GM12872 (cell line): ENCODE measurements at regions not wholly inside any gene's neighbourhood (a gene's known extent, or its start where the extent isn't known, plus 50 kb on each side); places are given as distances from the start of the nearest gene placed in this dataset.

Source experiments
- CTCF ChIP-seq: IDR thresholded peaks from 3 replicates; pipeline ENCODE4 v1.5.1; 2011; ENCODE audit warnings: low read depth, mild to moderate bottlenecking, low read length, moderate library complexity; ENCODE audit not compliant: insufficient read depth

GRCh38 chr12:46546634-46547273 is 174.2 kb upstream of the SLC38A2 start:
- no peak for TF ChIP-seq CTCF

- TF ChIP-seq CTCF, result no peak
Measured at GRCh38 chr12:46538976-46539375, 166.4 kb upstream of the SLC38A2 start.

- TF ChIP-seq CTCF, result no peak
Measured at GRCh38 chr12:46537387-46537955, 164.9 kb upstream of the SLC38A2 start.

GRCh38 chr12:46535907-46536306 is 163.3 kb upstream of the SLC38A2 start:
- no peak for TF ChIP-seq CTCF

- TF ChIP-seq CTCF, result no peak
Measured at GRCh38 chr12:46535376-46535775, 162.8 kb upstream of the SLC38A2 start.

GRCh38 chr12:46534327-46534840 is 161.8 kb upstream of the SLC38A2 start:
- no peak for TF ChIP-seq CTCF

- TF ChIP-seq CTCF, result no peak
Measured at GRCh38 chr12:46533723-46534122, 161.2 kb upstream of the SLC38A2 start.
